H4 (cell line): ENCODE measurements at regions not wholly inside any gene's neighbourhood (a gene's known extent, or its start where the extent isn't known, plus 50 kb on each side); places are given as distances from the start of the nearest gene placed in this dataset.

ENCODE experiments used
- DNase-seq: peaks from one replicate; pipeline ENCODE4 v3.0.0-alpha.2; 2015; ENCODE audit warnings: low spot score

- DNase-seq, result no peak
Measured at GRCh38 chr1:17877316-17877715, 122.2 kb downstream of the ACTL8 start.

GRCh38 chr1:17877896-17878295 lies 122.8 kb downstream of the ACTL8 start:
- DNase-seq, result no peak

DNA sequence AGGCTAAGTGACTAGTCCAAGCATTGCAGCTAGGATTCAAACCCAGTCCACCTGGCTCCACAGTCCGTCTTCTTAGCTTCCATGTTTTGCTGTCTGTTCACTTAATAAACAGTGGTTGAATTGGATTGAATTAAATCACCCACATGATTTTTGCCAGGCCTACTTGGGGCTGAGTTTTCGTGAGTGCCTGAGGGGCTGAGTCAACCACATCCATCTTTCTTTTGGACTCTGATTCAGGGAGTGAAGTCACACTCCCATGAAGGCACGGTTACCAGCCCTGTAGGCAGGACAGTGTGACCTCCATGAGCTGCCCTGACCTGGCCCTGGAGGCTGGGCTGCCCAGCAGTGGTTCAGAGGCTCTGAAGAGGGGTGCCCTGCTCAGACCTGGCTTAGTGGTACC lies 123.7 kb downstream of the ACTL8 start:
- DNase-seq, result peak; percentile 39

GRCh38 chr1:17880449-17880848 lies 125.3 kb downstream of the ACTL8 start:
- no peak for DNase-seq

- DNase-seq, result no peak
Measured at GRCh38 chr1:17881761-17882160, 126.6 kb downstream of the ACTL8 start.

DNA sequence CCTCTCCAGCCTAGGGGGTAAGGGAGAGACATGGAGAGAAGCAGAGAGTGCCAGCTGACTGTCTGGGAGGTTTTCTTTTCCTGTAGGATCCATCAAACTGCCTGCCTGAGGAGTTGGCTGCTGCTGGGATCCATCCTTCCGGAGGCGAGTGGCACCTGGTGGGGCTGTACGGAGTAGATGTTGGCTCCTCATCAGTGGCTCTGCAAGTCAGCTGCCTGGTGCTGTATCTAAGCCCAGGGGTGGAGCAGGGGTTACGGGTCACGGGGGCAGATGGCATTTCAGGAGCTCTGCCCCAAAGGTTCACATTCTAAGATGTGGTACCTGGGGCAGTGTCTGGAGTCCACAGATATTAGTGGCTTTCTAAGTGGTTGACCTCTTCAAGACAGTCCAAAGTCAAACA lies 128.0 kb downstream of the ACTL8 start:
- no peak for DNase-seq

- DNase-seq, result no peak
Measured at GRCh38 chr1:17883662-17884395, 128.7 kb downstream of the ACTL8 start.

- no peak for DNase-seq
Measured at GRCh38 chr1:17885663-17886320, 130.7 kb downstream of the ACTL8 start.

- DNase-seq, result no peak
Measured at GRCh38 chr1:17886386-17886785, 131.3 kb downstream of the ACTL8 start.

- DNase-seq, result no peak
Measured at GRCh38 chr1:17886838-17887441, 131.8 kb downstream of the ACTL8 start.

DNA sequence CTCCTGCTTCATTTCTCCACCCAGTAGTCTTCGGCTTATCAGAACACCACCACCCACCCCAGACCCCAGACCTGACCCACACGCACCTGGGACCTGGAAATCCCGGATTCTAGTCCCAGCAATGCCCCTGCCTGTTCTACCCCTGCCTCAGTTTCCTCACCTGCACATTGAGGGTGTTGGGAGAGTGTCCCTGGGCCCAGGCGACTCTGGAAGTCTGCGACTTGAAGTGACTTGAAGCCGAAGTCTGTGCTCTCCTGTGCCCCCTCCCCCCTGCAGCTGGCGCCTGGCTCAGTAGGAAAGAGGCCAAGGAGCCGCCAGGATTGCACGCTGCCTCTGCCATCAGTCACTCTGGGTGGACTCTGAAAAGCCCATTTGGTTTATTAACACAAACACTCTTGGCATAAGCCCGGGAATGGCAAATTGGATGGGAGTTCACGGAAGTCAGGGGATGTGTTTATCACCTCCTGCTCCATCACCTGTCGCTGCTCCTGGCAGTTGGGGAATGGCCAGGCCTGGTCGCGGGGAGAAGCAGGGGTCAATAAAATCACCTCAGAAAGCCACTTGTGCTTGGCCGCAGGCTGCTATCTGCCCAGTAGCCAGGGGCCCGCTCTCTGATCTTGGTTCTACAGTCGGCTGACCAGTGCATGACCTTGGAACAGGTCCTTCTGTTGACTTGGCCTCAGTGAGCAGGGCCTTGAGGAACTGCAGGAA lies 132.7 kb downstream of the ACTL8 start:
- DNase-seq, result no peak

DNA sequence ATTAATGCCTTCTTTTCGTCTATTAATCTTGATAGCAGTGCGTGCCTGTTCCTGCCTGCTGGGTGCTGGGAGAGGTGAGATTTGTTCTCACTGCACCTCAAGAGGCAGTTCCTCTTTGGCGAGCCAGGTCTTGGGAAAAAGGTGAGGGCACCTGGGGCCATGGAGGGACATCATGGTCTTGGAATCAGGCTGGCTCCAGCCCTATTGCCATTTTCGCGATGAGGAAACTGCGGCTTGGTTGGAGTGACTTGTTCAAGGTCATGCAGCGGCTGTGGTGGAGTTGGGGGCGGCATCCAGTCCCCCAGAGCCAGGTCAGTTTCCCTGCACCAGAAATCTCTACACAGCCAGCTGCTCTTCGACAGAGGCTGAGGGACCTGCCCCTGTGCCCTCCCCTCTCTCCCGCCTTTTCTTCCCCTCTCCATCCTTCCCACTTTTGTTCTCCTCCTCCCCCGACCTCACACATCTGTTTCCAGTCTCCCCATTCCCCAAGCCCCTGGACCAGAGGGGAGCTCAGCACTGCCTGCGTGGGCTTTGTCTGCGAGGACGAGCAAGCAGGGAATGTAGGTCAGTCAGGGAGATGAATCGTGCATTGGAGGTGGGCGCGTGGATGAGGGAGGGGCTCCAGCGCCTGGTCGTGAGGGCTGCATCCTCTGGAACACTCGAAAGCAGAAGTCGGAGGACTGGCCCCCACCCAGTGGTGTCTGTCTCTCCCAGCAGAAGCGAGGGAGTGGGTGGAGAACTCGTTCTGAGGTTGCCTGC lies 135.1 kb downstream of the ACTL8 start:
- no peak for DNase-seq

GRCh38 chr1:17890815-17891191 lies 135.7 kb downstream of the ACTL8 start:
- DNase-seq, result no peak

- no peak for DNase-seq
Measured at GRCh38 chr1:17891205-17892110, 136.3 kb downstream of the ACTL8 start.

DNA sequence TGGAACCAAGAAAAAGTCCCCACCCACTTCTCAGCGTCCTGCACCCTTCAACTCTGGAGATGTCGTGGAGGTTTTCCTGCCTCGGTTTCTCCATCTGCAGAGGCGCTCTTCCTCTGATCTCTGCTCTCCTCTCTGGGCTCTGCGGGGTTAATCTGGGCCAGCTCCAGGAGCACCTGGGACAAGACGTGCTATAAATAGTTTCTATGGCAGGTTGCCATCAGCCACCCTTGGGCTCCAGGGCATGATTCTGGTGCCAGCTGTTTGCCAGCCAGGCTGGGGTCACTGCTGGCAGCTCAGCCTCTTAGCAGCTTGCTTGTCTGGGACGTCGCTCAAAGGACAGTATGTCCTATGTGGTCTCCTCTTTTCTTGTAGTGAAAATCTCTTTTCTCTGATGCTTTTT lies 137.1 kb downstream of the ACTL8 start:
- DNase-seq, result no peak

GRCh38 chr1:17892851-17893250 lies 137.7 kb downstream of the ACTL8 start:
- DNase-seq, result no peak

- DNase-seq, result no peak
Measured at GRCh38 chr1:17893891-17894631, 138.9 kb downstream of the ACTL8 start.

GRCh38 chr1:17895401-17895800 lies 140.3 kb downstream of the ACTL8 start:
- no peak for DNase-seq

GRCh38 chr1:17895986-17896385 lies 140.9 kb downstream of the ACTL8 start:
- DNase-seq, result no peak

GRCh38 chr1:17903386-17903785 lies 148.3 kb downstream of the ACTL8 start:
- DNase-seq, result no peak
